Fibroblast of lung (primary cell): ENCODE measurements at regions not wholly inside any gene's neighbourhood (a gene's known extent, or its start where the extent isn't known, plus 50 kb on each side); places are given as distances from the start of the nearest gene placed in this dataset.

ENCODE experiments used
- DNase-seq, 2 donors: peaks; one replicate each; pipeline versions ENCODE4 v3.0.0 to v3.0.0-alpha.2; 2010; ENCODE audit warnings: low read depth in 2 of 2
- H2AFZ ChIP-seq: 2 replicates; pipeline ENCODE4 v1.5.1; 2012; ENCODE audit warnings: low read length, control low read depth, inconsistent platforms
- H3K27ac ChIP-seq: 2 replicates; pipeline ENCODE4 v1.5.1; 2011; ENCODE audit warnings: low read length, control low read depth; ENCODE audit not compliant: insufficient read depth
- H3K27me3 ChIP-seq: 2 replicates; pipeline ENCODE4 v1.5.1; 2011; ENCODE audit warnings: mild to moderate bottlenecking, low read length; ENCODE audit not compliant: control insufficient read depth, insufficient read depth
- H3K36me3 ChIP-seq: 2 replicates; pipeline ENCODE4 v1.5.1; 2011; ENCODE audit warnings: low read length; ENCODE audit not compliant: control insufficient read depth, insufficient read depth
- H3K4me1 ChIP-seq: 2 replicates; pipeline ENCODE4 v1.5.1; 2011; ENCODE audit warnings: low read length; ENCODE audit not compliant: control insufficient read depth, insufficient read depth; ENCODE audit errors: extremely low read depth
- H3K4me2 ChIP-seq: 2 replicates; pipeline ENCODE4 v1.5.1; 2011; ENCODE audit warnings: low read length, control low read depth; ENCODE audit not compliant: insufficient read depth; ENCODE audit errors: extremely low read depth
- H3K4me3 ChIP-seq, 4 experiments: fragments of 200-600 bp in 1 of 4; sonication (generic) in 1 of 4; replicated peaks in 1 of 4; 2 replicates each; pipeline ENCODE4 v1.5.1; 2011 to 2016; ENCODE audit warnings: low read length in 4 of 4, low read depth in 3 of 4, mild to moderate bottlenecking in 3 of 4, control low read depth in 2 of 4, inconsistent platforms in 1 of 4, mixed read lengths in 1 of 4; ENCODE audit not compliant: insufficient read depth in 1 of 4; ENCODE audit errors: control extremely low read depth in 1 of 4
- H3K79me2 ChIP-seq: 2 replicates; pipeline ENCODE4 v1.5.1; 2012; ENCODE audit warnings: mild to moderate bottlenecking, low read length, inconsistent platforms; ENCODE audit not compliant: control insufficient read depth, insufficient read depth
- H3K9ac ChIP-seq: 2 replicates; pipeline ENCODE4 v1.5.1; 2011; ENCODE audit warnings: mild to moderate bottlenecking, low read length, control low read depth; ENCODE audit not compliant: insufficient read depth
- H3K9me3 ChIP-seq: 2 replicates; pipeline ENCODE4 v1.5.1; 2012; ENCODE audit warnings: low read depth, low read length; ENCODE audit not compliant: control insufficient read depth, insufficient read depth
- H4K20me1 ChIP-seq: 2 replicates; pipeline ENCODE4 v1.5.1; 2011; ENCODE audit warnings: low read length; ENCODE audit not compliant: control insufficient read depth, insufficient read depth; ENCODE audit errors: extremely low read depth
- EZH2 ChIP-seq: IDR thresholded peaks from 2 replicates; pipeline ENCODE4 v1.5.1; 2012; ENCODE audit warnings: low read length, control low read depth, mild to moderate bottlenecking; ENCODE audit errors: missing control alignments
- TF ChIP-seq, protein P1 (sequence below), 2 donors: IDR thresholded peaks in 1 of 2; conservative IDR thresholded peaks in 1 of 2; 1 replicate in 1 of 2; 2 replicates in 1 of 2; pipeline ENCODE4 v1.5.1; 2011 to 2012; ENCODE audit warnings: low read length in 2 of 2, control low read depth in 1 of 2, inconsistent platforms in 1 of 2, low read depth in 1 of 2, mild to moderate bottlenecking in 1 of 2

DNA sequence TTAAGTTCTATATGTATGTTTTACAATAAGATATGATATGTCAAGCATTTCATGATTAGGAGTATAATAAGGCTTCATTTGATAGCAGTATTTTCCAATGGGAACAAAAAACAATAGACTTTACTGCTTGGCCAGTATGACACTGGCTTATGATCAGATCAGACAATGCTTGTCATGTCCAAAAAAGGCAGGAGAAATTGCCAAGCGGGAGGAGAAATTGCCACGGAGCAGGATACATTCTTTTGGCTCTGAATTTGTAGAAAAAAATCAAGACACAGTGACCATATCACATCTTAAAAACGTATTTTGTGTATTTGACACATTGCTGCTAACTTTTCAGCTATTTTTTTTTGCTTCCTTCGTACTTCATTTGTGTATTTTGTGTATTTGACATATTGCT, 404.1 kb downstream of the CNTNAP4 start:
- H3K27me3 ChIP-seq, result no peaks in the 10 kb centered on the region
- no peaks in the 10 kb centered on the region for H3K79me2 ChIP-seq
- TF ChIP-seq, protein P1, sequence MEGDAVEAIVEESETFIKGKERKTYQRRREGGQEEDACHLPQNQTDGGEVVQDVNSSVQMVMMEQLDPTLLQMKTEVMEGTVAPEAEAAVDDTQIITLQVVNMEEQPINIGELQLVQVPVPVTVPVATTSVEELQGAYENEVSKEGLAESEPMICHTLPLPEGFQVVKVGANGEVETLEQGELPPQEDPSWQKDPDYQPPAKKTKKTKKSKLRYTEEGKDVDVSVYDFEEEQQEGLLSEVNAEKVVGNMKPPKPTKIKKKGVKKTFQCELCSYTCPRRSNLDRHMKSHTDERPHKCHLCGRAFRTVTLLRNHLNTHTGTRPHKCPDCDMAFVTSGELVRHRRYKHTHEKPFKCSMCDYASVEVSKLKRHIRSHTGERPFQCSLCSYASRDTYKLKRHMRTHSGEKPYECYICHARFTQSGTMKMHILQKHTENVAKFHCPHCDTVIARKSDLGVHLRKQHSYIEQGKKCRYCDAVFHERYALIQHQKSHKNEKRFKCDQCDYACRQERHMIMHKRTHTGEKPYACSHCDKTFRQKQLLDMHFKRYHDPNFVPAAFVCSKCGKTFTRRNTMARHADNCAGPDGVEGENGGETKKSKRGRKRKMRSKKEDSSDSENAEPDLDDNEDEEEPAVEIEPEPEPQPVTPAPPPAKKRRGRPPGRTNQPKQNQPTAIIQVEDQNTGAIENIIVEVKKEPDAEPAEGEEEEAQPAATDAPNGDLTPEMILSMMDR (conservative IDR thresholded peaks at IDR 0.05 in 1 of 2, IDR thresholded peaks at IDR 0.05 in 1 of 2; ENCODE audit: low read depth in 1 of 2, low read length in 2 of 2), result no peak
- TF ChIP-seq EZH2, result no peak
- no peak for DNase-seq
- H3K4me1 ChIP-seq, result no peaks in the 10 kb centered on the region
- H3K9ac ChIP-seq, result no peak overlapping the region
- no peaks in the 10 kb centered on the region for H4K20me1 ChIP-seq
- H3K4me2 ChIP-seq, result no peak overlapping the region
- no peak overlapping the region for H3K27ac ChIP-seq
- H2AFZ ChIP-seq, result no peak overlapping the region
- H3K9me3 ChIP-seq, result no peaks in the 10 kb centered on the region
- no peak overlapping the region for H3K4me3 ChIP-seq
- H3K36me3 ChIP-seq, result no peaks in the 10 kb centered on the region

DNA sequence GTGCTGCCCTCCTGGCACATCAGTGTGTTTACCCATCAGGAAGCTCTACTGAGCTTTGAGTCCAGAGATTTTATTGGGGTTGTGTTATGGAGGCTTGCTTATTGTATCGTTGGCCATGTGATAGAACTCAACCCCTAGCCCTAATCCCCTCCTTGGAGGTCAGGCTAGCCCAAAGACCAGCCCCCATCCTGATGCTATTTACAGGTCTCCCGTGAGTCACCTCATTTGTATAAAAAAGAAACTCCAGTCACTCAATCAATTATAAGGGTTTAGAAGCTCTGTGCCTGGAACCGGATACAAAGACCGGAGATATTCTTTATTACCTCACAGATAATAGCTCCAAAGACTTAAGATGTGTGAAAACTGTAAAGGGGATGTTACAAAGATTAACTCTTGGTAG, 405.9 kb downstream of the CNTNAP4 start:
- H3K4me2 ChIP-seq, result no peak overlapping the region
- no peaks in the 10 kb centered on the region for H4K20me1 ChIP-seq
- H3K9me3 ChIP-seq, result no peaks in the 10 kb centered on the region
- no peaks in the 10 kb centered on the region for H3K27me3 ChIP-seq
- H3K9ac ChIP-seq, result no peak overlapping the region
- TF ChIP-seq EZH2, result no peak
- TF ChIP-seq, protein P1 (conservative IDR thresholded peaks at IDR 0.05 in 1 of 2, IDR thresholded peaks at IDR 0.05 in 1 of 2; ENCODE audit: low read depth in 1 of 2, low read length in 2 of 2), result no peak
- H3K4me1 ChIP-seq, result no peaks in the 10 kb centered on the region
- no peak for DNase-seq
- no peaks in the 10 kb centered on the region for H3K36me3 ChIP-seq
- H3K79me2 ChIP-seq, result no peaks in the 10 kb centered on the region
- no peak overlapping the region for H3K27ac ChIP-seq
- no peak overlapping the region for H2AFZ ChIP-seq
- H3K4me3 ChIP-seq, result no peak overlapping the region

DNA sequence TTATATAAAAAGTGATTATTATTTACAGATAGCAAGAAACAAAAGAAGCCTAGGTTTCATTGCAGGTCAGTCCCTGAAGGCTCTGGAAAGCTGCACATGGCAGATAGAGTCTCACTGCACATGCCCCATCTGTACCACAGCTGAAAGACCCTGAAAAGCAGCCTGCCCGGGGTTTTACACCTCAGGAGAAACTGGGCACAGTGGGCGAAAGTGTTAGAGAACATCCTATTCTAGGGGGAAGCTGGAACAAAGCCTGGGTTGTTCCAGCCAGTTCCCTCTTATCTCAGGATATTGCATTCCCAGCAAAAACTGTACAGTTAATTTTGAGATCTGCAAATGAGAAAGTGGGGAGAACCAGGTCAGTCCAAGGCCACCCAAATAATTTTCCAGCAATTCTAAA, 419.7 kb downstream of the CNTNAP4 start:
- H3K4me2 ChIP-seq, result no peak overlapping the region
- no peaks in the 10 kb centered on the region for H3K9me3 ChIP-seq
- H4K20me1 ChIP-seq, result no peaks in the 10 kb centered on the region
- H3K9ac ChIP-seq, result no peak overlapping the region
- no peak for TF ChIP-seq EZH2
- no peak overlapping the region for H2AFZ ChIP-seq
- H3K27ac ChIP-seq, result no peak overlapping the region
- no peaks in the 10 kb centered on the region for H3K79me2 ChIP-seq
- no peaks in the 10 kb centered on the region for H3K36me3 ChIP-seq
- no peaks in the 10 kb centered on the region for H3K27me3 ChIP-seq
- no peaks in the 10 kb centered on the region for H3K4me1 ChIP-seq
- H3K4me3 ChIP-seq, result no peak overlapping the region
- DNase-seq, result no peak

DNA sequence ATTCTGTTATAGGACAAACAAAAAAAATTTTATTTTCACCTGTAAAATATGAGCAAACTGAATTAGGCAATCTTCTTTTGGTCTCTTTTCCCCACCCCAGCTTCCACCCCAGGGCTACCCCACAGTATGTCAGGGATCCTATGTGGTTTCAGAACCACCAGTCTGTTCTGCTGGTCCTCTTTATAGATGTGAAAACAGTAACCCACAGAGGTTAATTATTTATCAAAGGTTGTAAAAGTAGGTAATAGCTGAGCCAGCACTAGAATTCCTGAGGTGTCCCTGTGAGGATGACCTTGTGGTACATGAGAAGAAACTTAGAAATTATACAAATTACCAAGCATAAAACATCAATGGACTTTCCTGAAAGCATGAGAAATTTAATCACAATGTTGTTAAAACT, 428.7 kb downstream of the CNTNAP4 start:
- no peak overlapping the region for H2AFZ ChIP-seq
- H3K4me3 ChIP-seq, result no peak overlapping the region
- no peaks in the 10 kb centered on the region for H3K36me3 ChIP-seq
- H3K9me3 ChIP-seq, result no peaks in the 10 kb centered on the region
- no peaks in the 10 kb centered on the region for H3K4me1 ChIP-seq
- no peaks in the 10 kb centered on the region for H3K79me2 ChIP-seq
- no peaks in the 10 kb centered on the region for H3K27me3 ChIP-seq
- H3K4me2 ChIP-seq, result no peak overlapping the region
- TF ChIP-seq EZH2, result no peak
- TF ChIP-seq, protein P1 (conservative IDR thresholded peaks at IDR 0.05 in 1 of 2, IDR thresholded peaks at IDR 0.05 in 1 of 2; ENCODE audit: low read depth in 1 of 2, low read length in 2 of 2), result no peak
- no peaks in the 10 kb centered on the region for H4K20me1 ChIP-seq
- H3K27ac ChIP-seq, result no peak overlapping the region
- no peak overlapping the region for H3K9ac ChIP-seq
- no peak for DNase-seq
